SKM-1 treated with dmso at 0.1 percent for 144 hours (cell line): ENCODE measurements at regions not wholly inside any gene's neighbourhood (a gene's known extent, or its start where the extent isn't known, plus 50 kb on each side); places are given as distances from the start of the nearest gene placed in this dataset.
"Not testable (repeated sequence)": the region's sequence is repeated elsewhere in the genome, so short reads cannot be mapped to it uniquely, and the experiment has no call there.

Source experiments
- DNase-seq: peaks from one replicate; lab custom pipeline; 2025; ENCODE audit not compliant: unreplicated experiment; lab: John Stamatoyannopoulos, UW

GRCh38 chr1:25171013-25171412, 61.3 kb downstream of the SYF2 start:
- DNase-seq = not testable (repeated sequence)

GRCh38 chr1:25170439-25170838, 61.9 kb downstream of the SYF2 start:
- DNase-seq = no peak

GRCh38 chr1:25169610-25170009, 62.7 kb downstream of the SYF2 start:
- DNase-seq = no peak

- DNase-seq = no peak
Observed at GRCh38 chr1:25169168-25169567, 63.1 kb downstream of the SYF2 start.

GRCh38 chr1:25168193-25169071, 63.9 kb downstream of the SYF2 start:
- DNase-seq = no peak

GRCh38 chr1:25167269-25168192, 64.8 kb downstream of the SYF2 start:
- DNase-seq = no peak

- no peak for DNase-seq
Observed at GRCh38 chr1:25166847-25167246, 65.5 kb downstream of the SYF2 start.

GRCh38 chr1:25163986-25164385, 68.3 kb downstream of the SYF2 start:
- DNase-seq = no peak

GRCh38 chr1:25161981-25162380, 70.3 kb downstream of the SYF2 start:
- DNase-seq = no peak

- no peak for DNase-seq
Observed at GRCh38 chr1:25157846-25158245, 74.5 kb downstream of the SYF2 start.

- no peak for DNase-seq
Observed at GRCh38 chr1:25150985-25151495, 81.3 kb downstream of the SYF2 start.

GRCh38 chr1:25148673-25149300, 83.5 kb downstream of the SYF2 start:
- peak; percentile 65 for DNase-seq

GRCh38 chr1:25146451-25146855, 85.8 kb downstream of the SYF2 start:
- no peak for DNase-seq

GRCh38 chr1:25145775-25146393, 86.4 kb downstream of the SYF2 start:
- DNase-seq = no peak

- DNase-seq = peak; percentile 90
Observed at GRCh38 chr1:25140073-25140797, 92.1 kb downstream of the SYF2 start.

- DNase-seq = peak; percentile 49
Observed at GRCh38 chr1:25137521-25138395, 94.5 kb downstream of the SYF2 start.

GRCh38 chr1:25137106-25137505, 95.2 kb downstream of the SYF2 start:
- no peak for DNase-seq

- DNase-seq = no peak
Observed at GRCh38 chr1:25135909-25136308, 96.4 kb downstream of the SYF2 start.

- DNase-seq = no peak
Observed at GRCh38 chr1:25134801-25135461, 97.4 kb downstream of the SYF2 start.
